HG03521 (cell line): ENCODE measurements at regions not wholly inside any gene's neighbourhood (a gene's known extent, or its start where the extent isn't known, plus 50 kb on each side); places are given as distances from the start of the nearest gene placed in this dataset.

Experiments
- ATAC-seq: cut with Tn5 transposase; IDR thresholded peaks from one replicate; pipeline ENCODE4 v1.9.1; 2021; ENCODE audit warnings: mild to moderate bottlenecking, moderate library complexity; ENCODE audit not compliant: unreplicated experiment

- ATAC-seq: no peak
Measured at GRCh38 chrY:19167319-19168201, 394.0 kb upstream of the HSFY2 start.

- no peak for ATAC-seq
Measured at GRCh38 chrY:19148783-19149182, 375.2 kb upstream of the HSFY2 start.

- no peak for ATAC-seq
Measured at GRCh38 chrY:19146296-19146695, 372.8 kb upstream of the HSFY2 start.

DNA sequence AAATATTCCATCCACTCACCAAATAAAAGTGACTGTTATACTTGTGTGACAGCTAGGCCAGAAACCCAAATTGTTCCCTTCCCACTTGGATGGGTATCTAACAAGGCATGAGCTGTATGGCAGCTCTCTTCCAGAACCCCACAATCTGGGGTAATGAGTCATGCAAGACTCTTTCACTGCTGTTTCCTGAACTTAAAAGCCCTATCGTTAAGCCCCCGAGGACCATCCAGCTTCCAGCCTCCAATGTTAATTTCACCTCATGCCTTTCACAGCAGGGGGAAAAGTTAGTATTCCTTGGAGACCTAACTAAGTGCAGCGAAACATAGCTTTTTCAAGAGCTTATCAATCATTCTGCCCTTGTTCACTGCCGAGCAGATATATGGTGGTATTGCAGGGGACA is 368.6 kb upstream of the HSFY2 start:
- no peak for ATAC-seq

- ATAC-seq: no peak
Measured at GRCh38 chrY:19140285-19140920, 366.9 kb upstream of the HSFY2 start.

GRCh38 chrY:19134426-19134825 is 360.9 kb upstream of the HSFY2 start:
- no peak for ATAC-seq

DNA sequence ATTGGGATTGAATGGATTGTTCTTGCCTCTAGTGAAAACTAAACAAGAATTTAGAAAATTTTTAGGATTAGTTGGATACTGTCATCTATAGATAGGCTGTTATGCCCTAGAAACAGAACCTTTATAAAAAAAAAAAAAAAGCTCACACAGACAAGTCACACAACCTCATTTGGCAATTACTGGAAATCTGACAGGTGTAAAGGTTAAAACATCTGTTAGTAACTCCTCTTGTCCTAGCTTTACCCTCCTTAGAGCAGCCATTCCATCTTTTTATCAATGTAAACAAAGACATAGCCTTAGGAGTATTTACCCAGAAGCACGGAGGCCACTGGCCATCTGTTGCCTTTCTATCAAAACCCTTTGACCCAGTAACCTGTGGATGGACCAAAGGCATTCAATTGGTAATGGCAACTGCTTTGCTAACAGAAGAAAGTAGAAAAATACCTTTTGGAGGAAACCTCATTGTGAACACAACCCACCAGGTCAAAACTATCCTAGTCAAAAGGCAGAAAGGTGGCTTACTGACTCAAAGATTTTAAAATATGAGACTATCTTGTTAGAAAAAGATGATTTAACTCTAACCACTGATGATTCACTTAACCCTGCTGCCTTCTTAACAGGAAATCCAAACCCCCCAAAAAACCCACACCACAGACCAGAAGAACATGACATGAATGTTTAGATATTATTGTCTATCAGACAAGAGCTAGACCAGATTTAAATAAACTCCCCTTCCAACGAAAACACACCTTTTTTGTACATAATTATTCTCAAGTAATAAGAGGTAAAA is 357.2 kb upstream of the HSFY2 start:
- ATAC-seq: no peak

DNA sequence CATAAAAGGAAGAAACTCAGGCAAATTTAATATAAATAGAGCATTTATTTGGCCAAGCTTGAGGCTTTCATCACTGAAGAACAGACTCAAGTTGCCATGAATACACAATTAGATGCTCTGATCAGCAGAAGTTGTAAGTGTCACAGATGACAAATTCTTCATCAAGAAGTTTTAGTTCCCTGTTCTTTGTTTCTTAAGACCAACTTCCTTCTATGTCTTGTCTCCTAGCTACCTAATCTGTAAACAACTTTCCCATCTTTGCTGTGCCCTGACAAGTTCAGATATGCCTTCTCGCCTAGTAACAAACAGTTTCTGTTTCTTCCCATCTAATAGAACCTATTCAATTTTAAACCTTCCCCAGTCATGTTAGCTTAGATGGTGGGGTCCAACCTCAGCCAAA is 353.4 kb upstream of the HSFY2 start:
- no peak for ATAC-seq

DNA sequence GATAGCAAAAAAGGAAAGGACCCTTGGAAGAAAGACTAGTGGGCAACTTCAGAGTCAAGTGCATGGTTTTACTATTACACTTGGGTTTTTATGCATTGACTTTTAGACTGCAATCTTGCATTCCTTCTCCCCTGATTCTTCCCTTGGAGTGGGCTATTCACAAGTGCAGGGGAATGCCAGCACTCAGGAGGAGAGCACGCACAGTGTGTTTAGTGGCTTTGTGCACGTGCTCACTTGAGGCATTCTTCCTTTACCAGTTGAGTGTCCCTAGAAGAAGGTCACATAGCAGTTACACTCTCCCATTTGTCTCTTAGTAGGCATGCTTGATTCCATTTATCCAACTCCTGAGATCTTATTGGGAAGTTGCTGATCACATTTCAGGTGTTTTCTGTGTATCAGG is 351.1 kb upstream of the HSFY2 start:
- ATAC-seq: no peak

- no peak for ATAC-seq
Measured at GRCh38 chrY:19122450-19122849, 348.9 kb upstream of the HSFY2 start.

- no peak for ATAC-seq
Measured at GRCh38 chrY:19098349-19098748, 324.8 kb upstream of the HSFY2 start.

- no peak for ATAC-seq
Measured at GRCh38 chrY:19095460-19095859, 321.9 kb upstream of the HSFY2 start.

DNA sequence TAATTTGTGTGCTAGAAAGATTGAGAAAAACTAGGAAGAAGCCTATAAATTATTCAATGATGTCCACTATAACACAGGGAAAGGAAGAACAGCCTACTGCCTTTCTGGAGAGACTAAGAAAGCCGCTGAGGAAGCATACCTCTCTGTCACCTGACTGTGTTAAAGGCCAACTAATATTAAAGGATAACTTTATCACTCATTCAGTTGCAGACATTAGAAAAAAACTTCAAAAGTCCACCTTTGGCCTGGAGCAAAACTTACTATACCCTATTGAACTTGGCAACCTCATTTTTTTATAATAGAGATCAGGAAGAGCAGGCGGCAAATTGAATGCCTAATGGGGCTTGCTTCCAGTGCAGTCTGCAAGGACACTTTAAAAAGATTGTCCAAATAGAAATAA is 309.5 kb upstream of the HSFY2 start:
- ATAC-seq: no peak

DNA sequence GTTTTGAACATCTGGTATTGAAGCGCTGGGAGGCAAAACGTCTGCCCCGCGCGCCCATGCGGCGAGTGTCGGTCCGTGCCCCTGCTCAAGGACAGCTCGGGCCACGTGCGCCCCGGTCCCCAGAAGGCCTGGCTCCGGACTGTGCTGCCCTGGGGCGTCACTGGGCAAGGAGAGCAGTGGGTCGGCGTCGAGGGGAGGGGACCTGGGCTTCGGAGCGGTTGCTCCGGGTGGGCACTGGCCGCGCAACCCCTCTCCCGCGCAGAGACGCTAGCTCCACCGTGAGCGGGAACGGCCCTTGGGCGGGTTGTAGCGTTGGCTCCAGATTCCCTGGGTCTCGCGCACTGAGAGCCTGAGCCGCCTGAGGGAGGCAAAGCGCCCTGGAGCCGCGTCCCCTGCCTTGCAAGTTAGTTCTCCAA is 304.2 kb upstream of the HSFY2 start:
- no peak for ATAC-seq

- no peak for ATAC-seq
Measured at GRCh38 chrY:19076846-19077697, 303.5 kb upstream of the HSFY2 start.

DNA sequence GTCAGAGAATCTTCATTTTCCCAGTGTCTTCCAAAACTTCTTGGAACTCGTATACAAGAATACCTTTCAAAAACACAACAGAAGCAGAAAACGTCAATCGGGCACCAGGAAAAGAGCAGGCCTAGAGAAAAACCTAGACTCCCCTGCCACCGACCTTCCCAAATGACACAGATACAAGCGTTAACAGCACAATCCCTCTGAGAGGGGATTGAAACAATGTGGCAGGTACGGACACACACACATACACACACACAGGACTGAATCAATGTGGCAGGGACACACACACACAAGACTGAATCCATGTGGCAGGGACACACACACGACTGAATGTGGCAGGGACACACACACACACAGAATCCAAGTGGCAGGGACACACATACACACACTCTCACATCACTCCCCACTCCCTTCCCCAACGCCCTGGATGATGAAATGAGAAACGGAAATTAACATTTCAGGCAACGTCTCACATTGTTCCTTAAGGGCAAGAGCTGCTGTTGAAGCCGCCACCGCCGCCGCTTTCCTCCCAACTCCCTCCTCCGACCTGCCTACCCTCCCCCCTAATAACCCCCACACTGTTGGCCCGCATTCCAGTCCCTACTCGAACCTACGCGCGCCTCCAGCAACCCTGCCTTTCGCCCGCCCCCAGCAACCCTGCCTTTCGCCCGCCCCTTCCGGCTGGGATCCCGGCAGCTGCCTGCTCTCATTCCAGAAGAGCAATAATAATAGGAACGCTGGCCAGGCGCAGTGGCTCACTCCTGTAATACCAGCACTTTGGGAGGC is 302.1 kb upstream of the HSFY2 start:
- no peak for ATAC-seq

- ATAC-seq: no peak
Measured at GRCh38 chrY:19067435-19067834, 293.9 kb upstream of the HSFY2 start.

DNA sequence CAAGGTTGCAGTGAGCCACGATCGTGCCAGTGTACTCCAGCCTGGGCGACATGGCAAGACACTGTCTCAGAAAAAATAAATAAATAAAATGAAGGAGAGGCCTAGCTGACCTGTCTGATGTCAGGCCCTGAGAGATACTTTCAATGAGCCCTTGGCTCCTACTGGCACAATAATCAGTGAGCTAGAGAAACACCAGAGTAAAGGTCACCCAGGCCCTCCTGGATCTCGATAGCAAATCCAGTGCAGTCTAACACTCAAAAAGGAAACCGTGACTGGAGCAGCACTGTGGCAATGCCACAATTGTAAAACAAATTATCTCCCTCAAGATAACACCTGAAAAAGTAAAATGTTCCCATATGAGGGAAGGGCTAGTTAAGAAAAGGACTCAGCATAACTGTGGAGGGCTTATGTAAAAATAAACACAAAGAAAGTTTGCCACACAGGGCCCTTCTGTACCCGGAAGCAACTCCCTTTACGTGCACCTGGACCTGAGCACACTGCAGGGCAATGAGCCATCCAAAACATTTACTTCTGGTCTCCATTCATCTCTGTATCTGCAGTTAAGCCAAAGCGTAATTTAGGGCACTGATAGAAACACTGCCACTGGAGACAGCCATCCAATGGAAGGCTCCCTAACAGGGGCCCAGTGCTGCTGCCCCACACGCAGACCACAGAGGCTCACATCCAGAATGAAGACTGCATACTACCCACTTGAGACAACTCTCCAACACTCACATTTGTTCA is 293.1 kb upstream of the HSFY2 start:
- no peak for ATAC-seq

- no peak for ATAC-seq
Measured at GRCh38 chrY:19065119-19065518, 291.6 kb upstream of the HSFY2 start.
